ENCODE measurements at regions not wholly inside any gene's neighbourhood (a gene's known extent, or its start where the extent isn't known, plus 50 kb on each side); places are given as distances from the start of the nearest gene placed in this dataset.
"Not testable (repeated sequence)": the region's sequence is repeated elsewhere in the genome, so short reads cannot be mapped to it uniquely, and the experiment has no call there.

GRCh38 chr2:91503959-91504741 lies 2812.7 kb downstream of the RPIA start:
- TF ChIP-seq POLR2A, CTCF (IDR thresholded peaks at IDR 0.05): not testable (repeated sequence)

All from adrenal gland (tissue), 5 donors.